ENCODE measurements at regions not wholly inside any gene's neighbourhood (a gene's known extent, or its start where the extent isn't known, plus 50 kb on each side); places are given as distances from the start of the nearest gene placed in this dataset.
A peak's percentile ranks its signal among the peaks of the same experiment; 100 is the strongest.

- TF ChIP-seq REST (IDR thresholded peaks at IDR 0.05; ENCODE audit: insufficient read depth in 1 of 2, low read depth in 2 of 2, low read length in 2 of 2) (no peak), FOXP2 (optimal IDR thresholded peaks at IDR 0.05; ENCODE audit: borderline replicate concordance, extremely low read depth, extremely low read length, insufficient read depth) (no peak), SIN3A (IDR thresholded peaks at IDR 0.05; ENCODE audit: borderline replicate concordance, insufficient read depth, low read length) (no peak), POLR2AphosphoS5 (IDR thresholded peaks at IDR 0.05; ENCODE audit: low read depth, low read length) (no peak), TAF1 (IDR thresholded peaks at IDR 0.05; ENCODE audit: borderline replicate concordance, insufficient read depth, low read length) (no peak)
Observed at GRCh38 chr11:129280027-129280811, 88.1 kb upstream of the ARHGAP32 start.

GRCh38 chr11:129279326-129280026, 87.4 kb upstream of the ARHGAP32 start:
- no peak for TF ChIP-seq REST (IDR thresholded peaks at IDR 0.05; ENCODE audit: insufficient read depth in 1 of 2, low read depth in 2 of 2, low read length in 2 of 2)

- no peak for TF ChIP-seq REST (IDR thresholded peaks at IDR 0.05; ENCODE audit: insufficient read depth in 1 of 2, low read depth in 2 of 2, low read length in 2 of 2)
- no peak for TF ChIP-seq POLR2AphosphoS5 (IDR thresholded peaks at IDR 0.05; ENCODE audit: low read depth, low read length)
- TF ChIP-seq SIN3A (IDR thresholded peaks at IDR 0.05; ENCODE audit: borderline replicate concordance, insufficient read depth, low read length) = no peak
- no peak for TF ChIP-seq FOXP2 (optimal IDR thresholded peaks at IDR 0.05; ENCODE audit: borderline replicate concordance, extremely low read depth, extremely low read length, insufficient read depth)
- TF ChIP-seq TAF1 (IDR thresholded peaks at IDR 0.05; ENCODE audit: borderline replicate concordance, insufficient read depth, low read length) = no peak
Observed at GRCh38 chr11:129278586-129279319, 86.6 kb upstream of the ARHGAP32 start.

- TF ChIP-seq SIN3A (IDR thresholded peaks at IDR 0.05; ENCODE audit: borderline replicate concordance, insufficient read depth, low read length) (no peak), REST (IDR thresholded peaks at IDR 0.05; ENCODE audit: insufficient read depth in 1 of 2, low read depth in 2 of 2, low read length in 2 of 2) (peak in 1 of 2 experiments; percentile 84; a peak in 2 of 4 replicates)
Observed at GRCh38 chr11:129277198-129277843, 85.2 kb upstream of the ARHGAP32 start.
